ENCODE measurements at regions not wholly inside any gene's neighbourhood (a gene's known extent, or its start where the extent isn't known, plus 50 kb on each side); places are given as distances from the start of the nearest gene placed in this dataset.

- TF ChIP-seq RBM39 (IDR thresholded peaks at IDR 0.05; ENCODE audit: low read depth, low read length, poor library complexity, severe bottlenecking) (no peak), PBX3 (CRISPR knock-in tag; IDR thresholded peaks at IDR 0.05; ENCODE audit: borderline replicate concordance) (no peak), REXO4 (CRISPR knock-in tag; IDR thresholded peaks at IDR 0.05; ENCODE audit: borderline replicate concordance) (no peak)
These were observed 53.1 kb upstream of the CDR2 start (continued) for GRCh38 chr16:22427556-22427955.

- Histone ChIP-seq H3K9me3 (ENCODE audit: low read length) (no peaks in the 10 kb centered on the region), H3K27ac (ENCODE audit: extremely low read length, insufficient read depth, low read length) (no peak overlapping the region), H2AFZ (ENCODE audit: low read length) (no peak overlapping the region), H3K4me1 (ENCODE audit: insufficient read depth, low read length) (no peaks in the 10 kb centered on the region), H3K4me2 (ENCODE audit: low read depth, low read length) (no peak overlapping the region), H3K79me2 (ENCODE audit: insufficient read depth, low read length) (no peaks in the 10 kb centered on the region), H4K20me1 (ENCODE audit: insufficient read depth, low read length) (no peaks in the 10 kb centered on the region), H3K4me3 (replicated peaks in 1 of 3; ENCODE audit: insufficient read depth in 1 of 3, low read depth in 2 of 3, low read length in 3 of 3) (no peak overlapping the region), H3K36me3 (replicated peaks in 1 of 2; ENCODE audit: control insufficient read depth in 1 of 2, insufficient read depth in 2 of 2, low read length in 2 of 2) (peaks cover 26 to 41% of the 10 kb centered on the region in 2 experiments; a peak in 4 of 5 replicates), H3K27me3 (ENCODE audit: control insufficient read depth in 1 of 2, insufficient read depth in 2 of 2, low read length in 2 of 2) (no peaks in the 10 kb centered on the region), H3K9ac (ENCODE audit: insufficient read depth, low read depth, low read length) (no peak overlapping the region)
- ChIA-PET POLR2A (no interaction called here), CTCF (ENCODE audit: low intra/inter-chr PET ratio, low total read pairs) (no interaction called here)
- ATAC-seq (peak; percentile 11; the same call in 1 of the 3 replicates), DNase-seq (ENCODE audit: low spot score) (no peak), FAIRE-seq (no peak)
- WGBS (ENCODE audit: low lambda C conversion rate) = 95% methylated on average over 5 of the region's 5 CpGs
- intact Hi-C loops (cut with micrococcal nuclease; ENCODE audit: unreplicated experiment) (no loop called here), in situ Hi-C loops (cut with HindIII; ENCODE audit: extremely low pct_ligation_motif_present, low pct_unique_long_range_greater_than_20kb) (no loop called here)
- no TSS peak for BruUV-seq (replicated peaks)
- TF ChIP-seq CTCF (CRISPR knock-in tag; IDR thresholded peaks at IDR 0.05) (0 out of 2 replicates have a peak, but pooled peaks have one; percentile 14), MAFK (conservative IDR thresholded peaks at IDR 0.05 in 1 of 2, IDR thresholded peaks at IDR 0.05 in 1 of 2; ENCODE audit: low read length in 2 of 2) (peak; percentile 32 to 46; a peak in 3 of 4 replicates), ZNF350 (CRISPR knock-in tag; IDR thresholded peaks at IDR 0.05; ENCODE audit: borderline replicate concordance, low read depth) (no peak), ZNF678 (CRISPR knock-in tag; IDR thresholded peaks at IDR 0.05) (no peak), ZNF530 (CRISPR knock-in tag; IDR thresholded peaks at IDR 0.05; ENCODE audit: low read depth) (no peak), MAFF (IDR thresholded peaks at IDR 0.05; ENCODE audit: low read depth, low read length) (peak; percentile 14; the same call in 1 of the 2 replicates)
These were observed 51.4 kb upstream of the CDR2 start for GRCh38 chr16:22425847-22426246.
